ENCODE measurements at regions not wholly inside any gene's neighbourhood (a gene's known extent, or its start where the extent isn't known, plus 50 kb on each side); places are given as distances from the start of the nearest gene placed in this dataset.
"Not testable (repeated sequence)": the region's sequence is repeated elsewhere in the genome, so short reads cannot be mapped to it uniquely, and the experiment has no call there.

GRCh38 chr3:13138833-13139145 lies 65.6 kb upstream of the IQSEC1 start:
- TF ChIP-seq POLR2A (IDR thresholded peaks at IDR 0.05; ENCODE audit: low read depth, low read length), result no peak
- no peak for TF ChIP-seq PAX5 (IDR thresholded peaks at IDR 0.05; ENCODE audit: insufficient read depth, low read length, severe bottlenecking)
- TF ChIP-seq SPI1 (IDR thresholded peaks at IDR 0.05; ENCODE audit: low read depth, low read length), result no peak
- no peak for TF ChIP-seq TAF1 (IDR thresholded peaks at IDR 0.05; ENCODE audit: low read depth, low read length)
- TF ChIP-seq POLR2AphosphoS5 (IDR thresholded peaks at IDR 0.05; ENCODE audit: low read depth, low read length), result no peak
- no peak for TF ChIP-seq POU2F2 (IDR thresholded peaks at IDR 0.05; ENCODE audit: low read depth, low read length)
- FAIRE-seq, result no peak
- DNase-seq (ENCODE audit: insufficient read length, low spot score), result no peak

- no peak for TF ChIP-seq PAX5 (IDR thresholded peaks at IDR 0.05; ENCODE audit: insufficient read depth, low read length, severe bottlenecking)
- TF ChIP-seq POLR2AphosphoS5 (IDR thresholded peaks at IDR 0.05; ENCODE audit: low read depth, low read length), result no peak
- TF ChIP-seq SPI1 (IDR thresholded peaks at IDR 0.05; ENCODE audit: low read depth, low read length), result no peak
- no peak for TF ChIP-seq POLR2A (IDR thresholded peaks at IDR 0.05; ENCODE audit: low read depth, low read length)
- TF ChIP-seq POU2F2 (IDR thresholded peaks at IDR 0.05; ENCODE audit: low read depth, low read length), result no peak
- TF ChIP-seq TAF1 (IDR thresholded peaks at IDR 0.05; ENCODE audit: low read depth, low read length), result no peak
- FAIRE-seq, result no peak
- no peak for DNase-seq (ENCODE audit: insufficient read length, low spot score)
Measured at GRCh38 chr3:13137941-13138832, 65.0 kb upstream of the IQSEC1 start.

GRCh38 chr3:13136848-13137247 lies 63.6 kb upstream of the IQSEC1 start:
- not testable (repeated sequence) for FAIRE-seq; DNase-seq (ENCODE audit: insufficient read length, low spot score)

GRCh38 chr3:13136426-13136825 lies 63.2 kb upstream of the IQSEC1 start:
- FAIRE-seq, result no peak
- no peak for DNase-seq (ENCODE audit: insufficient read length, low spot score)
- TF ChIP-seq POLR2A (IDR thresholded peaks at IDR 0.05; ENCODE audit: low read depth, low read length) (no peak), TAF1 (IDR thresholded peaks at IDR 0.05; ENCODE audit: low read depth, low read length) (no peak), POU2F2 (IDR thresholded peaks at IDR 0.05; ENCODE audit: low read depth, low read length) (no peak), POLR2AphosphoS5 (IDR thresholded peaks at IDR 0.05; ENCODE audit: low read depth, low read length) (no peak), SPI1 (IDR thresholded peaks at IDR 0.05; ENCODE audit: low read depth, low read length) (no peak), PAX5 (IDR thresholded peaks at IDR 0.05; ENCODE audit: insufficient read depth, low read length, severe bottlenecking) (no peak)

DNA sequence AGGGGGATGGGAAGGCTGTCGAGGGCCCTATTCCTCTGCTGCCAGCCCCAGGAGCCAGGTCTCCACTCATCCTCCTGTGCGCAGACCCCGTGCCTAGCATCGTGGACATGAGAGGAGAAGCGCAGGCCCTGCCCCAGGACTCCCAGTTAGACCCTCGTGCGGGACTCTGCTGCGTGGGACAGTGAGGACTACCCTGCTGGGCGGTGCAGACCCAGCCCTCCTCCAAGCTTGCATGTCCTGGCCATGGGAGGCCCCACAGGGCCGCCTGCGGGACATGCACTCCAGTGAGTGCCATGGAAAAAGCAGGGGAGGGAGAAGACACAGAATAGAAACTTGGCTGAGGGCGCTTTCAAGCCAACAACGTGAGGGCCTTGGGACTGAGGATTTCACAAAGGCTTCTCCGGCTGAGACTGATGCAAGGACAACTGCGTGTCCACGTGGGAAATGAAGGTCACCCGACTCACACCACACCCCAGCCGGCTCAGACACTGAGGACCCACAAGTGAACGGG lies 62.6 kb upstream of the IQSEC1 start:
- TF ChIP-seq TAF1 (IDR thresholded peaks at IDR 0.05; ENCODE audit: low read depth, low read length) (no peak), POLR2A (IDR thresholded peaks at IDR 0.05; ENCODE audit: low read depth, low read length) (no peak), PAX5 (IDR thresholded peaks at IDR 0.05; ENCODE audit: insufficient read depth, low read length, severe bottlenecking) (no peak), SPI1 (IDR thresholded peaks at IDR 0.05; ENCODE audit: low read depth, low read length) (no peak), POU2F2 (IDR thresholded peaks at IDR 0.05; ENCODE audit: low read depth, low read length) (no peak), POLR2AphosphoS5 (IDR thresholded peaks at IDR 0.05; ENCODE audit: low read depth, low read length) (no peak)
- DNase-seq (ENCODE audit: insufficient read length, low spot score) (no peak), FAIRE-seq (no peak)

DNA sequence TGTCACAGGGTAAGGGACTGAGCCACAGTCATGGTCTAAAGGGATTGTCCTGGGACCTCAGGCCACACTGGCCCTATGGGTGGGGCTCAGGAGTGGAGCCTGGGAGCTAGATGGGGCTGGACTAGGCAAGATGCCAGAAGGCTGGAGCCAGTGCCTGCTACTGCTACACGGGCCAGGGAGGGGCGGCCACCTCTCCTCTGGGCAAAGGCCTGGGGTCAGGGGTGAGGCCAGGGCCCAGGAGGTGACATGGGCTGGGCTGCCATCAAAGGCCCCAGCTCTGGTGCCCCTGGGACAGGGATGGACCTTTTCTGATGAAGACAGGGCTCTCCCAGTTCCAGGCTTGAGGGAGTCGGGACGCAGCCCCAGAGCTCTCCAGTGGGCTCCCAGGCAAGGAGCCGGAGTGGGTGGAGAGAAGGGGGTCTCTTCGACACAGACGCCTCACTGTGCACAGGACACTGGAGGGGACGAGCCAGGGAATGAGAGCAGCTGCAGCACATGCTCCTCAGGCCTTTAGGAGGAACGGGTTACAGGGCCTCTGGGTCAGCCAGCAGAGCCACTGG lies 62.1 kb upstream of the IQSEC1 start:
- DNase-seq (ENCODE audit: insufficient read length, low spot score) (no peak), FAIRE-seq (no peak)
- TF ChIP-seq POLR2AphosphoS5 (IDR thresholded peaks at IDR 0.05; ENCODE audit: low read depth, low read length) (no peak), SPI1 (IDR thresholded peaks at IDR 0.05; ENCODE audit: low read depth, low read length) (no peak), TAF1 (IDR thresholded peaks at IDR 0.05; ENCODE audit: low read depth, low read length) (no peak), PAX5 (IDR thresholded peaks at IDR 0.05; ENCODE audit: insufficient read depth, low read length, severe bottlenecking) (no peak), POLR2A (IDR thresholded peaks at IDR 0.05; ENCODE audit: low read depth, low read length) (no peak), POU2F2 (IDR thresholded peaks at IDR 0.05; ENCODE audit: low read depth, low read length) (no peak)

DNA sequence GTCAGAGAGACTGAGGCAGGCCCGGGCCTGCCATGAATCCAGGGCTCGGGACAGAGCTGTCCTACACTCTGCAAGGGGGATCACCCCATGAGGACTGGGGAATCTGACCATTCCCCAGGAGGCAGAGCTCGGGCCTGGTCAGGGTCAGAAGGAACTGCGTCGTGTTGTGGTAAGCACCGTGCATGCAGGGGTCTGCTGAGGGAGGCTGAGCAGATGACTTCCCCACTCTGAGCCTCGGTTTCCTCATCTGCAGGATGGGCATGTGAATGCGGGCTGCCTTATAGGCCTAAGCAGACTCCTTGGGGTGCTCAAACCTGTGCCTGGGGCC lies 61.6 kb upstream of the IQSEC1 start:
- no peak for TF ChIP-seq POLR2A (IDR thresholded peaks at IDR 0.05; ENCODE audit: low read depth, low read length)
- no peak for TF ChIP-seq POU2F2 (IDR thresholded peaks at IDR 0.05; ENCODE audit: low read depth, low read length)
- no peak for TF ChIP-seq PAX5 (IDR thresholded peaks at IDR 0.05; ENCODE audit: insufficient read depth, low read length, severe bottlenecking)
- TF ChIP-seq POLR2AphosphoS5 (IDR thresholded peaks at IDR 0.05; ENCODE audit: low read depth, low read length), result no peak
- TF ChIP-seq SPI1 (IDR thresholded peaks at IDR 0.05; ENCODE audit: low read depth, low read length), result no peak
- TF ChIP-seq TAF1 (IDR thresholded peaks at IDR 0.05; ENCODE audit: low read depth, low read length), result no peak
- FAIRE-seq (no peak), DNase-seq (ENCODE audit: insufficient read length, low spot score) (no peak)

- DNase-seq (ENCODE audit: insufficient read length, low spot score), result no peak
- no peak for TF ChIP-seq PAX5 (IDR thresholded peaks at IDR 0.05; ENCODE audit: insufficient read depth, low read length, severe bottlenecking)
- TF ChIP-seq SPI1 (IDR thresholded peaks at IDR 0.05; ENCODE audit: low read depth, low read length), result no peak
- no peak for TF ChIP-seq TAF1 (IDR thresholded peaks at IDR 0.05; ENCODE audit: low read depth, low read length)
- TF ChIP-seq POLR2AphosphoS5 (IDR thresholded peaks at IDR 0.05; ENCODE audit: low read depth, low read length), result no peak
- TF ChIP-seq POU2F2 (IDR thresholded peaks at IDR 0.05; ENCODE audit: low read depth, low read length), result no peak
- no peak for TF ChIP-seq POLR2A (IDR thresholded peaks at IDR 0.05; ENCODE audit: low read depth, low read length)
Measured at GRCh38 chr3:13134166-13134878, 61.1 kb upstream of the IQSEC1 start.

GRCh38 chr3:13133471-13133981 lies 60.3 kb upstream of the IQSEC1 start:
- TF ChIP-seq SPI1 (IDR thresholded peaks at IDR 0.05; ENCODE audit: low read depth, low read length) (no peak), PAX5 (IDR thresholded peaks at IDR 0.05; ENCODE audit: insufficient read depth, low read length, severe bottlenecking) (no peak), POU2F2 (IDR thresholded peaks at IDR 0.05; ENCODE audit: low read depth, low read length) (no peak), POLR2A (IDR thresholded peaks at IDR 0.05; ENCODE audit: low read depth, low read length) (no peak), POLR2AphosphoS5 (IDR thresholded peaks at IDR 0.05; ENCODE audit: low read depth, low read length) (no peak), TAF1 (IDR thresholded peaks at IDR 0.05; ENCODE audit: low read depth, low read length) (no peak)
- no peak for DNase-seq (ENCODE audit: insufficient read length, low spot score)
- no peak for FAIRE-seq

More at GRCh38 chr3:13134166-13134878, 61.1 kb upstream of the IQSEC1 start:
- no peak for FAIRE-seq
